ENCODE measurements at regions not wholly inside any gene's neighbourhood (a gene's known extent, or its start where the extent isn't known, plus 50 kb on each side); places are given as distances from the start of the nearest gene placed in this dataset.

- TF ChIP-seq CTCF (IDR thresholded peaks at IDR 0.05): no peak
- no peak for TF ChIP-seq POLR2AphosphoS5 (IDR thresholded peaks at IDR 0.05)
- TF ChIP-seq EP300 (IDR thresholded peaks at IDR 0.05): no peak
- no peak for TF ChIP-seq POLR2A (IDR thresholded peaks at IDR 0.05; ENCODE audit: low read depth)
Observed at GRCh38 chr3:73708956-73709355, 84.2 kb upstream of the PDZRN3 start.
